ENCODE measurements at regions not wholly inside any gene's neighbourhood (a gene's known extent, or its start where the extent isn't known, plus 50 kb on each side); places are given as distances from the start of the nearest gene placed in this dataset.
"Not testable (repeated sequence)": the region's sequence is repeated elsewhere in the genome, so short reads cannot be mapped to it uniquely, and the experiment has no call there.

- DNase-seq (ENCODE audit: insufficient read length, low spot score), result no peak
- TF ChIP-seq POLR2A (IDR thresholded peaks at IDR 0.05; ENCODE audit: low read depth, low read length), result no peak
- no peak for FAIRE-seq
These were observed 1092.7 kb downstream of the PLA2G4A start for GRCh38 chr1:187921426-187921825.

GRCh38 chr1:187922255-187922654, 1093.5 kb downstream of the PLA2G4A start:
- no peak for TF ChIP-seq POLR2A (IDR thresholded peaks at IDR 0.05; ENCODE audit: low read depth, low read length)
- FAIRE-seq (no peak), DNase-seq (ENCODE audit: insufficient read length, low spot score) (no peak)

- no peak for FAIRE-seq
- TF ChIP-seq POLR2A (IDR thresholded peaks at IDR 0.05; ENCODE audit: low read depth, low read length), result no peak
- DNase-seq (ENCODE audit: insufficient read length, low spot score), result no peak
These were observed 1095.5 kb downstream of the PLA2G4A start for GRCh38 chr1:187924252-187924651.

GRCh38 chr1:187928288-187928687, 1099.5 kb downstream of the PLA2G4A start:
- no peak for DNase-seq (ENCODE audit: insufficient read length, low spot score)
- no peak for TF ChIP-seq POLR2A (IDR thresholded peaks at IDR 0.05; ENCODE audit: low read depth, low read length)
- no peak for FAIRE-seq

GRCh38 chr1:187928696-187929095, 1099.9 kb downstream of the PLA2G4A start:
- no peak for TF ChIP-seq POLR2A (IDR thresholded peaks at IDR 0.05; ENCODE audit: low read depth, low read length)
- no peak for FAIRE-seq
- DNase-seq (ENCODE audit: insufficient read length, low spot score), result no peak

GRCh38 chr1:187931776-187932175, 1103.0 kb downstream of the PLA2G4A start:
- FAIRE-seq, result no peak

GRCh38 chr1:187933562-187934419, 1105.0 kb downstream of the PLA2G4A start:
- no peak for DNase-seq (ENCODE audit: insufficient read length, low spot score)
- FAIRE-seq, result no peak
- no peak for TF ChIP-seq POLR2A (IDR thresholded peaks at IDR 0.05; ENCODE audit: low read depth, low read length)

More at GRCh38 chr1:187931776-187932175, 1103.0 kb downstream of the PLA2G4A start:
- no peak for DNase-seq (ENCODE audit: insufficient read length, low spot score)
- no peak for TF ChIP-seq POLR2A (IDR thresholded peaks at IDR 0.05; ENCODE audit: low read depth, low read length)

- TF ChIP-seq POLR2A (IDR thresholded peaks at IDR 0.05; ENCODE audit: low read depth, low read length), result no peak
- FAIRE-seq, result no peak
- DNase-seq (ENCODE audit: insufficient read length, low spot score), result no peak
These were observed 1107.9 kb downstream of the PLA2G4A start for GRCh38 chr1:187936667-187937066.

- no peak for FAIRE-seq
- TF ChIP-seq POLR2A (IDR thresholded peaks at IDR 0.05; ENCODE audit: low read depth, low read length), result no peak
These were observed 1109.3 kb downstream of the PLA2G4A start for GRCh38 chr1:187938092-187938491.

GRCh38 chr1:187942986-187943385, 1114.2 kb downstream of the PLA2G4A start:
- no peak for TF ChIP-seq POLR2A (IDR thresholded peaks at IDR 0.05; ENCODE audit: low read depth, low read length)
- FAIRE-seq (no peak), DNase-seq (ENCODE audit: insufficient read length, low spot score) (no peak)

More at GRCh38 chr1:187938092-187938491, 1109.3 kb downstream of the PLA2G4A start:
- DNase-seq (ENCODE audit: insufficient read length, low spot score), result no peak

- DNase-seq (ENCODE audit: insufficient read length, low spot score), result no peak
- TF ChIP-seq POLR2A (IDR thresholded peaks at IDR 0.05; ENCODE audit: low read depth, low read length), result no peak
- no peak for FAIRE-seq
These were observed 1115.1 kb downstream of the PLA2G4A start for GRCh38 chr1:187943606-187944403.

- not testable (repeated sequence) for FAIRE-seq; DNase-seq (ENCODE audit: insufficient read length, low spot score)
These were observed 1117.9 kb downstream of the PLA2G4A start for GRCh38 chr1:187946661-187947060.

GRCh38 chr1:187947359-187947758, 1118.6 kb downstream of the PLA2G4A start:
- no peak for DNase-seq (ENCODE audit: insufficient read length, low spot score)

GRCh38 chr1:187948170-187948794, 1119.5 kb downstream of the PLA2G4A start:
- FAIRE-seq (no peak), DNase-seq (ENCODE audit: insufficient read length, low spot score) (no peak)
- no peak for TF ChIP-seq POLR2A (IDR thresholded peaks at IDR 0.05; ENCODE audit: low read depth, low read length)

More at GRCh38 chr1:187947359-187947758, 1118.6 kb downstream of the PLA2G4A start:
- no peak for TF ChIP-seq POLR2A (IDR thresholded peaks at IDR 0.05; ENCODE audit: low read depth, low read length)
- no peak for FAIRE-seq

Data from H54 (cell line).